Esophagus squamous epithelium (tissue), 5 donors: ENCODE measurements at regions not wholly inside any gene's neighbourhood (a gene's known extent, or its start where the extent isn't known, plus 50 kb on each side); places are given as distances from the start of the nearest gene placed in this dataset.
A peak's percentile ranks its signal among the peaks of the same experiment; 100 is the strongest.
"Not testable (repeated sequence)": the region's sequence is repeated elsewhere in the genome, so short reads cannot be mapped to it uniquely, and the experiment has no call there.

Source experiments
- DNase-seq: peaks from one replicate; lab custom pipeline; 2025; lab: John Stamatoyannopoulos, UW
- H3K27ac ChIP-seq, 4 donors: fragments of 200-600 bp; sonication (generic); one replicate each; pipeline ENCODE4 v1.5.1; 2016 to 2019; ENCODE audit warnings: mild to moderate bottlenecking in 1 of 4
- H3K27me3 ChIP-seq, 4 donors: fragments of 200-600 bp; sonication (generic); 1 replicate in 3 of 4; 2 replicates in 1 of 4; pipeline versions ENCODE4 v1.5.1 to v1.6.0; 2017 to 2021; ENCODE audit warnings: antibody characterized with exemption in 1 of 4
- H3K36me3 ChIP-seq, 3 donors: fragments of 200-600 bp; sonication (generic); one replicate each; pipeline ENCODE4 v1.5.1; 2016 to 2019
- H3K4me1 ChIP-seq, 3 donors: fragments of 200-600 bp; sonication (generic); one replicate each; pipeline ENCODE4 v1.5.1; 2017 to 2019
- H3K4me3 ChIP-seq, 4 donors: fragments of 200-600 bp; sonication (generic); 1 replicate in 3 of 4; 2 replicates in 1 of 4; pipeline ENCODE4 v1.5.1; 2016 to 2019; ENCODE audit warnings: mild to moderate bottlenecking in 2 of 4, moderate library complexity in 1 of 4
- H3K9me3 ChIP-seq, 3 donors: fragments of 200-600 bp; sonication (generic); one replicate each; pipeline ENCODE4 v1.5.1; 2016 to 2019
- POLR2A ChIP-seq, 4 donors: fragments of 450-650 bp; IDR thresholded peaks; one replicate each; pipeline ENCODE4 v1.6.1; 2017; ENCODE audit warnings: antibody characterized with exemption in 4 of 4, mild to moderate bottlenecking in 4 of 4, moderate library complexity in 3 of 4
- WGBS, 2 donors: methylation state at CpG; one replicate each; pipeline ENCODE4 v1.1.5; 2018; 5-methylcytosine and 5-hydroxymethylcytosine counted together
- intact Hi-C: fragments of 100-400 bp; cut with DNase I; formaldehyde crosslinking; loops from one replicate; pipeline ENCODE4 v1.15.0; 2022
- TF ChIP-seq, protein P1 (sequence below), 6 experiments: fragments of 450-650 bp in 4 of 6; fragments of 200-600 bp in 2 of 6; sonication (generic) in 2 of 6; IDR thresholded peaks; one replicate each; pipeline ENCODE4 v1.5.1; 2016 to 2019; ENCODE audit warnings: antibody characterized with exemption in 6 of 6, mild to moderate bottlenecking in 4 of 6, moderate library complexity in 4 of 6
- donor health status: DM: yes; HTN: yes; CAD: no.

DNA sequence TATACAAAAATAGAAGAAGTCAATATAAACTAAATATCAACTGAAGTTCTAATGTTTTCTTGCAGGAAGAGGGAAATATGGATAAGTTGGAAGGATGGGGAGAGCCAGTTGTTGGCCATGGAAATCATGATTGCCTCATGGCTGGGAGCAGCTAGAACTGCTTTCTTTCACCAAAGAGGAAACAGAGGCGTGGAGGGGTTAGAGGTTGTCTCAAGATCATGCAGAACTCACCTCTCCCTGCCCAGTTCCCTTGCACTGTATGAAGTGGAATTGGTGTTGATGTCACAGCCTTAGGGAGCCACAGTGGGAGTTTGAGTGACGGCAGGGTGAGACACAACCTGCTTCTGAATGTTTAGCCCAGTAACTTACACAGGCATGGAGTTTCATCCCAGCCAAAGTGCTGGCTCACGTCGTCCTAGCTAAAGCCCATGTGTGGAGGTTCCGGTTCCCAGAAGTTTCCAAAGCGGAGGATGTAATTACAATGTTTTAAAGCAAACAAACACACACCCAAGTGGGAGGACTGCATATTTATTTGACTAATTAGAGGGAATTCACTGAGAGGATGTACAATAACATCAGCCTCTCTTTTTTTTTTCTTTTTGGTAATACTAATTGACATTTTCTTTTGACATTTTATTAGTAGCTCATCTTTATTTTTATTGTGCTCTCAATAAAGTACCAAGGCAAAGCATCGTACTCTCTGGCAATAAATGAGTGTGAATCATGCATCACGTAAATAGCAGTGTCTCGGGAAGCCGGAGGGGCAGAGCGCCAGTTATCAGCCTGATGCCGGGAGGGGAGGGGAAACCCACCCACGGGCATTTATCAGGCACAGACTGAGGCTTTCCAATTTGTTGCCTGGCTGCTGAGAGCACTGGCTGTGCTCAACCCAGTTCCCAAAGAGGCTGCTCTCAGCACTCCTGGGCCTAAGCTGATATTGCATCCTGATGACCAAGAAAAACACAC, 118.7 kb upstream of the CDH5 start:
- Histone ChIP-seq H3K27ac (peak overlapping the region; percentile 3 to 83 (median 40)), H3K36me3 (no peaks in the 10 kb centered on the region), H3K9me3 (no peaks in the 10 kb centered on the region), H3K27me3 (peaks cover 0 to 9% (median 0%) of the 10 kb centered on the region in 4 donors), H3K4me1 (peaks cover 0 to 37% (median 10%) of the 10 kb centered on the region in 3 donors), H3K4me3 (no peak overlapping the region)
- WGBS, 2 donors = 29 to 30% methylated on average over 12 to 13 of the region's 13 CpGs
- intact Hi-C loops = no loop called here
- no peak for DNase-seq
- TF ChIP-seq, protein P1, sequence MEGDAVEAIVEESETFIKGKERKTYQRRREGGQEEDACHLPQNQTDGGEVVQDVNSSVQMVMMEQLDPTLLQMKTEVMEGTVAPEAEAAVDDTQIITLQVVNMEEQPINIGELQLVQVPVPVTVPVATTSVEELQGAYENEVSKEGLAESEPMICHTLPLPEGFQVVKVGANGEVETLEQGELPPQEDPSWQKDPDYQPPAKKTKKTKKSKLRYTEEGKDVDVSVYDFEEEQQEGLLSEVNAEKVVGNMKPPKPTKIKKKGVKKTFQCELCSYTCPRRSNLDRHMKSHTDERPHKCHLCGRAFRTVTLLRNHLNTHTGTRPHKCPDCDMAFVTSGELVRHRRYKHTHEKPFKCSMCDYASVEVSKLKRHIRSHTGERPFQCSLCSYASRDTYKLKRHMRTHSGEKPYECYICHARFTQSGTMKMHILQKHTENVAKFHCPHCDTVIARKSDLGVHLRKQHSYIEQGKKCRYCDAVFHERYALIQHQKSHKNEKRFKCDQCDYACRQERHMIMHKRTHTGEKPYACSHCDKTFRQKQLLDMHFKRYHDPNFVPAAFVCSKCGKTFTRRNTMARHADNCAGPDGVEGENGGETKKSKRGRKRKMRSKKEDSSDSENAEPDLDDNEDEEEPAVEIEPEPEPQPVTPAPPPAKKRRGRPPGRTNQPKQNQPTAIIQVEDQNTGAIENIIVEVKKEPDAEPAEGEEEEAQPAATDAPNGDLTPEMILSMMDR (IDR thresholded peaks at IDR 0.05) = no peak
- TF ChIP-seq POLR2A (IDR thresholded peaks at IDR 0.05) = no peak

DNA sequence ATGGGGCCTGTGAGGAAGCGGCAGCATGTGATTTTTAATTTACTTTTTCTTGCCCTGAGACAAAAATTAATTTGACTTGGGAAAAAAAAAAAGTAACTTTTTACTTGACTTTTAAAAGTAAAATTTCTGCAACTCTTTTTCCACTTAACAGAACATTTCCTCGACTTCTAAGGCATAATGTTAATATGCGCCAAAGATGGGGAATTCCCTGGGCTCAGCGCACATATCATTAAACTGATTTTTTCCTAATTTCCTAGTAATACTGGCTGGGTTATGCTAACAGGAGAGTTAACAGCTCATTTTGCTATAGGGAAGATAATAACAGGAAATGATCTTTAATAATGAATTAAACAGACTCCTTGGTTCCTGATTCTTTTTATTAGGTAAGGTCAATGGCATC, 120.6 kb upstream of the CDH5 start:
- TF ChIP-seq POLR2A (IDR thresholded peaks at IDR 0.05) = no peak
- TF ChIP-seq, protein P1 (IDR thresholded peaks at IDR 0.05) = no peak
- DNase-seq = no peak
- WGBS, 2 donors = 74% methylated on average over 4 of the region's 4 CpGs
- Histone ChIP-seq H3K4me3 (no peak overlapping the region), H3K9me3 (no peaks in the 10 kb centered on the region), H3K4me1 (peaks cover 0 to 26% (median under 1%) of the 10 kb centered on the region in 3 donors), H3K27ac (no peak overlapping the region), H3K27me3 (peaks cover 0 to 9% (median 0%) of the 10 kb centered on the region in 4 donors), H3K36me3 (no peaks in the 10 kb centered on the region)
- intact Hi-C loops = no loop called here

DNA sequence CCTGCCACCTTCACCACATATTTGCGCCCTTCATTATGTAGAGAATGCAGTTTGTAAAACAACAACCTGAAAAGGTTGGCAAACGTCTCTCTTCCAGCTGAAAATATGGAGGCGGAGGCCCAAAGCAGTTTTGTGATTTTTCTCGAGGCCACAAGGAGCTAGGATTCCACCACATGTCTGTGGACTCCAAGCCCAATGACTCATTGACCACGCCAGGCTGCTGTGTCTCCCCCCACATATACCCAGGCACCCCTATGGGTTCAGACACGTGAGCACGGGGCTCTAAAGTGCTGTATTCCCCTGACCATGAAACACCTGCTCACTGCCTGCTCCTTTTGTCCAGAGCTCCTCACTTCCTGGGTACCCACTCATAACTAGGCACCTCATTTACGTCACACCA, 121.4 kb upstream of the CDH5 start:
- Histone ChIP-seq H3K9me3 (no peaks in the 10 kb centered on the region), H3K27ac (no peak overlapping the region), H3K4me3 (no peak overlapping the region), H3K36me3 (no peaks in the 10 kb centered on the region), H3K4me1 (peaks cover 0 to 18% (median 0%) of the 10 kb centered on the region in 3 donors), H3K27me3 (peaks cover 0 to 9% (median 0%) of the 10 kb centered on the region in 4 donors)
- TF ChIP-seq, protein P1 (IDR thresholded peaks at IDR 0.05) = no peak
- TF ChIP-seq POLR2A (IDR thresholded peaks at IDR 0.05) = no peak
- intact Hi-C loops = no loop called here
- DNase-seq = no peak
- 68 to 95% methylated on average over 7 of the region's 8 CpGs for WGBS, 2 donors

DNA sequence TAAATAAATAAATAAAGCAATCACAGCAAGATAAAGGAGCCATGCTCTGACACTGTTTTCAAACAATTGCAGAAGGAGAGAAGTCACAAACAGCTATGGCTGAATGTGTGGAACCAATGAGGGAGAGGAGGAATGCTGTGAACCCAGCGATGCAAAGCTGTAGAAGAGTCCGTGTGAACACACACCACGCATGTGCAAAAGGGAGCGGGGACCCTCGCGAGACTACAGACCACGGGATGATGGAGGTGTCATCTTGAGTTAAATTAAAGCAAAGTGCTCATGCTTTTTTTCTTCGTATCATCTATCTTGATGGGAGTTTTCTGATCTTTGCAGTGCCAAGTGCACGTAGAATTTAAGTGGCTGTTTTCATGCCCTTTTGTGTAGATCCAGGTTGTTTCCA, 123.8 kb upstream of the CDH5 start:
- WGBS, 2 donors = 88 to 91% methylated on average over 9 of the region's 9 CpGs
- DNase-seq = no peak
- H3K4me1 ChIP-seq = peaks cover 0 to 3% (median 0%) of the 10 kb centered on the region in 3 donors
- intact Hi-C loops = no loop called here
- H3K27me3 ChIP-seq = peaks cover 0 to 9% (median 0%) of the 10 kb centered on the region in 4 donors
- H3K27ac ChIP-seq = no peak overlapping the region
- TF ChIP-seq, protein P1 (IDR thresholded peaks at IDR 0.05) = no peak
- no peak for TF ChIP-seq POLR2A (IDR thresholded peaks at IDR 0.05)
- no peaks in the 10 kb centered on the region for H3K9me3 ChIP-seq
- H3K36me3 ChIP-seq = no peaks in the 10 kb centered on the region
- no peak overlapping the region for H3K4me3 ChIP-seq

DNA sequence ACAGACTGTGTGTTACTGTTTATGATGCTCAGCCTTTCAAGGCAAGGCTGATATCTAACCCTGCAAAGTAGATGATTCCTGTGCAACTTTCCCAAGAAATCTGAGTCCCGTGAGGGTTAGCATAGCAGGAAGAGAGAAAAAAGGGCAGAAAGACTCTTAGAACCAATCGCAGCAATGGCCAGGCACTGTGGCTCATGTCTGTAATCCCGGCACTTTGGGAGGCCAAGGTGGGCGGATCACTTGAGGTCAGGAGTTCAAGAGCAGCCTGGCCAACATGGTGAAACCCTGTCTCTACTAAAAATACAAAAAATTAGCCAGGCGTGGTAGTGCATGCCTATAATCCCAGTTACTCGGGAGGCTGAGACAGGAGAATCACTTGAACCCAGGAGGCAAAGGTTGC, 124.3 kb upstream of the CDH5 start:
- H3K9me3 ChIP-seq, DNase-seq, H3K4me1 ChIP-seq, H3K27me3 ChIP-seq, H3K4me3 ChIP-seq, H3K27ac ChIP-seq, intact Hi-C loops, H3K36me3 ChIP-seq: not testable (repeated sequence)
- WGBS, 2 donors = 63 to 73% methylated on average over 6 of the region's 6 CpGs
